Pancreas (tissue), 10 donors: ENCODE measurements at regions not wholly inside any gene's neighbourhood (a gene's known extent, or its start where the extent isn't known, plus 50 kb on each side); places are given as distances from the start of the nearest gene placed in this dataset.

ENCODE experiments used
- ATAC-seq, 4 donors: fragments of 200-7000 bp; cut with Tn5 transposase; one replicate each; pipeline versions ENCODE4 v1.8.0 to v1.9.1; 2020; ENCODE audit warnings: mild to moderate bottlenecking in 4 of 4, moderate library complexity in 4 of 4
- DNase-seq, 6 donors: peaks; one replicate each; pipeline ENCODE4 v3.0.0-alpha.2; 2020
- FAIRE-seq: peaks from 2 replicates; lab custom pipeline; 2012; peaks lifted over from hg19 to GRCh38; lab: Jason Lieb, UNC
- H3K27ac ChIP-seq, 4 donors: fragments of 200-600 bp; sonication (generic); 1 replicate in 3 of 4; 2 replicates in 1 of 4; pipeline versions ENCODE4 v1.5.0 to v1.8.0; 2020
- H3K27me3 ChIP-seq, 4 donors: fragments of 200-600 bp; one replicate each; pipeline ENCODE4 v1.8.0; 2021
- H3K36me3 ChIP-seq, 3 donors: fragments of 200-600 bp; sonication (generic) in 1 of 3; one replicate each; pipeline versions ENCODE4 v1.5.0 to v1.8.0; 2020 to 2021
- H3K4me1 ChIP-seq, 3 donors: fragments of 200-600 bp; one replicate each; pipeline ENCODE4 v1.8.0; 2021
- H3K4me3 ChIP-seq, 4 donors: fragments of 200-600 bp; sonication (generic) in 2 of 4; one replicate each; pipeline versions ENCODE4 v1.5.0 to v1.8.0; 2020 to 2021
- H3K9me3 ChIP-seq, 4 donors: fragments of 200-600 bp; one replicate each; pipeline ENCODE4 v1.8.0; 2021
- WGBS, 2 donors: extraction: QIAGEN DNeasy Blood & Tissue Kit; methylation state at CpG; one replicate each; pipeline ENCODE4 v1.1.7; 2013; 5-methylcytosine and 5-hydroxymethylcytosine counted together
- intact Hi-C, 3 donors: fragments of 100-400 bp; cut with DNase I; formaldehyde crosslinking; loops; one replicate each; pipeline versions ENCODE4 v1.11.1 to v1.14.2; 2022
- TF ChIP-seq, protein P1 (sequence below), 4 donors: fragments of 200-600 bp; sonication (generic) in 3 of 4; IDR thresholded peaks; one replicate each; pipeline versions ENCODE4 v1.5.0 to v1.8.0; 2021; ENCODE audit warnings: antibody characterized with exemption in 4 of 4
- donor health status: healthy with polysubstance abuse.
- donor health status: DM: no; HTN: no; CAD: no; lungs with moderate emphysema.
- donor health status: DM: no; HTN: no; CAD: no.
- donor health status: control.
- donor health status: control.
- donor health status: Bipolar disorder and iron deficiency.
- donor health status: DM: yes; HTN: yes; CAD: no.
- donor health status: DM: no; HTN: no; CAD: no.
- donor health status: DM: no; HTN: no; CAD: no.
- donor health status: DM: yes; HTN: yes; CAD: no.

DNA sequence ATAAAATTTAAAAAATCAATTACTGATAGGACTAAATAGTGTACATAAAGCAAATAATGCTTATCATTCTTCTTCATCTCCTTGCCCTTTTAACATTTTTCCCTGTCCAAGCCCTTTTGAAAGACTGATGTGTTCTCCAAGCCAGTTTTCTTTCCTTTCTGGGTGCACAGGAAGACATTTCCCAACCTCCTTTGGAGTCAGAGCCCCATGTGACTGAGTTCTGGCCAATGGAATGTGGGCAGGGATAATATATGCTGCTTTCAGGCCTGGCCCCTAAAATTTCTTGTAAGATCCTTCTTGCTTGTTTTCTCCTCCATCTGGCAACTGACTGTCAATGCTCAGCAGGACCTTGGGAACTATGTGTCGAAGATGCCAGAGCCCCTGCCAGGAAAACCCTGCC lies 197.5 kb downstream of the EMX2 start:
- intact Hi-C loops, result no loop called here
- no peak overlapping the region for H3K4me3 ChIP-seq
- H3K36me3 ChIP-seq, result no peaks in the 10 kb centered on the region
- peaks cover 0 to 3% (median 0%) of the 10 kb centered on the region in 4 donors for H3K27me3 ChIP-seq
- ATAC-seq (no peak), FAIRE-seq (no peak), DNase-seq (no peak)
- H3K4me1 ChIP-seq, result no peaks in the 10 kb centered on the region
- 89 to 96% methylated on average over 1 of the region's 1 CpG for WGBS, 2 donors
- H3K9me3 ChIP-seq, result no peaks in the 10 kb centered on the region
- TF ChIP-seq, protein P1, sequence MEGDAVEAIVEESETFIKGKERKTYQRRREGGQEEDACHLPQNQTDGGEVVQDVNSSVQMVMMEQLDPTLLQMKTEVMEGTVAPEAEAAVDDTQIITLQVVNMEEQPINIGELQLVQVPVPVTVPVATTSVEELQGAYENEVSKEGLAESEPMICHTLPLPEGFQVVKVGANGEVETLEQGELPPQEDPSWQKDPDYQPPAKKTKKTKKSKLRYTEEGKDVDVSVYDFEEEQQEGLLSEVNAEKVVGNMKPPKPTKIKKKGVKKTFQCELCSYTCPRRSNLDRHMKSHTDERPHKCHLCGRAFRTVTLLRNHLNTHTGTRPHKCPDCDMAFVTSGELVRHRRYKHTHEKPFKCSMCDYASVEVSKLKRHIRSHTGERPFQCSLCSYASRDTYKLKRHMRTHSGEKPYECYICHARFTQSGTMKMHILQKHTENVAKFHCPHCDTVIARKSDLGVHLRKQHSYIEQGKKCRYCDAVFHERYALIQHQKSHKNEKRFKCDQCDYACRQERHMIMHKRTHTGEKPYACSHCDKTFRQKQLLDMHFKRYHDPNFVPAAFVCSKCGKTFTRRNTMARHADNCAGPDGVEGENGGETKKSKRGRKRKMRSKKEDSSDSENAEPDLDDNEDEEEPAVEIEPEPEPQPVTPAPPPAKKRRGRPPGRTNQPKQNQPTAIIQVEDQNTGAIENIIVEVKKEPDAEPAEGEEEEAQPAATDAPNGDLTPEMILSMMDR (IDR thresholded peaks at IDR 0.05), result no peak
- H3K27ac ChIP-seq, result no peak overlapping the region

DNA sequence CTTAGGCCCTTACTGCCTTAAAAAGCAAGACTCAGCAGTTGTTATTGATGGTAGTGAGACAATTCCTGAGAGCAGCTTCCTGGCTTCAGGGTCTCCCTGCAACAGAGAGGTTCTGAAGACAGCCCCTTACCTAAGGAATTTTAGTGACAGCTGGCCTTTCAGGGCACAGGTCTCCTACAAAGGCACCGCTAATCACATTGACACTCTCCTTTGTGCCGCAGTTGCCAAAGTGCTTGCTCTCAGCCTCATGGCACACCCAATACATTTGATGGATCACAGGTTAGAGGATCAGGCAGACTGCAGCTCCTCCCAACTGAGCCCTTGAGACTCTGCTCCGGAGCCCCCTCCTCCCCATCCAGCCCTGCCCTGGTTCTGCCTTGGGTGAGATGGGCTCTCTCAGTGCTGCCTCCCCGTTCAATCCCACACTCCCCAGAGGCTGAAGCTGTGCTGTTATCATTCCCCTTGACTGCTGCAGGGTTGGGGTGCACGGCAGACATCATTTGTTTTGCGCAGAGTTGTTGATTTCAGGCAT lies 198.2 kb downstream of the EMX2 start:
- intact Hi-C loops, result no loop called here
- 57 to 60% methylated on average over 6 of the region's 6 CpGs for WGBS, 2 donors
- Histone ChIP-seq H3K36me3 (no peaks in the 10 kb centered on the region), H3K27me3 (no peaks in the 10 kb centered on the region), H3K9me3 (no peaks in the 10 kb centered on the region), H3K4me3 (no peak overlapping the region), H3K4me1 (no peaks in the 10 kb centered on the region), H3K27ac (no peak overlapping the region)
- TF ChIP-seq, protein P1 (IDR thresholded peaks at IDR 0.05), result no peak
- FAIRE-seq, result no peak
- no peak for ATAC-seq
- DNase-seq, result no peak

DNA sequence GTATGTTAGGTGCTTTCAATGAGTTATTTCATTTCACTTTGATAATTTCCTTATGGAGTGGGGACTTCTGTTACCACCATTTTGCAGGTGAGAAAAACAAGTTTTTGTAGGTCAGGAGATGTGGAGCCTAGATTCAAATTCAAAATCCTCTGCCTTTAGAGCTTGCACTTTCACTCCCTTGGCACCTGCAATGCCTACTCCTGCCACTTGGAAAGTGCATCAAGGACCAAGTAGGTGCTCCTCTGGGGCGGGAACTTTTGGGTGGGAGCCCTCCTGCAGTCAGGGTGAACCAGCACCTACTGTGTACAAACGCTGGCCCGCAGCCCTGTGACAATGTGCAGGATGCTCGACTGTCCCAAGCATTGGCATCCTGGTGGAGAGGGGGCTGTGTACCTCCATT lies 199.0 kb downstream of the EMX2 start:
- H3K4me1 ChIP-seq, result no peaks in the 10 kb centered on the region
- H3K9me3 ChIP-seq, result no peaks in the 10 kb centered on the region
- DNase-seq, result no peak
- H3K27me3 ChIP-seq, result no peaks in the 10 kb centered on the region
- WGBS, 2 donors, result 67% methylated on average over 4 of the region's 4 CpGs
- TF ChIP-seq, protein P1 (IDR thresholded peaks at IDR 0.05), result no peak
- intact Hi-C loops, result no loop called here
- no peak for ATAC-seq
- H3K36me3 ChIP-seq, result no peaks in the 10 kb centered on the region
- no peak for FAIRE-seq
- no peak overlapping the region for H3K27ac ChIP-seq
- H3K4me3 ChIP-seq, result no peak overlapping the region

GRCh38 chr10:117743509-117743908 lies 201.0 kb downstream of the EMX2 start:
- Histone ChIP-seq H3K4me3 (no peak overlapping the region), H3K9me3 (no peaks in the 10 kb centered on the region), H3K4me1 (no peaks in the 10 kb centered on the region), H3K36me3 (no peaks in the 10 kb centered on the region), H3K27ac (no peak overlapping the region), H3K27me3 (no peaks in the 10 kb centered on the region)
- TF ChIP-seq, protein P1 (IDR thresholded peaks at IDR 0.05), result no peak
- intact Hi-C loops, result no loop called here
- DNase-seq (no peak), ATAC-seq (no peak), FAIRE-seq (no peak)
- 65 to 67% methylated on average over 7 of the region's 7 CpGs for WGBS, 2 donors

DNA sequence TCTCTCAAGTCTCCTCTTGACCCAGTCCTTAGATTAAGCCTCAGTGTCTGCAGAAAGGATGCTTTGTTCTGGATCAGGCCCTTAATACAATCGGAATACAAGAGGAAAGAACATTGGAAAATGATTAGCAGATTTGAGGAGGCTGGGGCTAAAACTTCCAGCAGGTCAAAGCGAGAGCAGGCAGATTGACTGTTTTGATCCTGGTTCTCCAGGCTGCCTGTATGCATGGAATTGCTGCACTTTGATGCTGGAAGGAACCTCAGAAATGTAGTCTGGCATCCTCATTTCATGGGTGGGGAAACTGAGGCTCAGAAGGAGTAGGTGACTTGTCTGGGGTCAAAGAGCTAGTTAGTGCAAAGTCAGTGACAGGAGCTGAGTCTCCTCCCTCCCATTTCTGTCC lies 202.8 kb downstream of the EMX2 start:
- no peak for FAIRE-seq
- intact Hi-C loops, result no loop called here

More for the DNA sequence above, 202.8 kb downstream of the EMX2 start:
- no peak overlapping the region for H3K27ac ChIP-seq
- no peaks in the 10 kb centered on the region for H3K9me3 ChIP-seq
- TF ChIP-seq, protein P1 (IDR thresholded peaks at IDR 0.05), result no peak
- no peaks in the 10 kb centered on the region for H3K36me3 ChIP-seq
- ATAC-seq (no peak), DNase-seq (no peak)
- WGBS, 2 donors, result 55 to 63% methylated on average over 2 of the region's 2 CpGs
- H3K4me3 ChIP-seq, result no peak overlapping the region
- no peaks in the 10 kb centered on the region for H3K27me3 ChIP-seq
- H3K4me1 ChIP-seq, result no peaks in the 10 kb centered on the region
